H1 (cell line): ENCODE measurements at regions not wholly inside any gene's neighbourhood (a gene's known extent, or its start where the extent isn't known, plus 50 kb on each side); places are given as distances from the start of the nearest gene placed in this dataset.

Experiments
- NRF1 ChIP-seq: IDR thresholded peaks from 2 replicates; pipeline ENCODE4 v1.6.1; 2011; ENCODE audit warnings: mild to moderate bottlenecking, low read depth, low read length, improper control_type of control experiment
- TF ChIP-seq, protein P1 (sequence below): fragments of 300-600 bp; sonication (generic); IDR thresholded peaks from 2 replicates; pipeline ENCODE4 v1.7.1; 2012; ENCODE audit warnings: low read length, moderate library complexity, mild to moderate bottlenecking, inconsistent platforms; ENCODE audit not compliant: insufficient replicate concordance
- TF ChIP-seq, protein P2 (sequence below): IDR thresholded peaks from 2 replicates; pipeline ENCODE4 v1.6.1; 2011; ENCODE audit warnings: low read depth, mild to moderate bottlenecking, low read length; ENCODE audit not compliant: insufficient read depth

DNA sequence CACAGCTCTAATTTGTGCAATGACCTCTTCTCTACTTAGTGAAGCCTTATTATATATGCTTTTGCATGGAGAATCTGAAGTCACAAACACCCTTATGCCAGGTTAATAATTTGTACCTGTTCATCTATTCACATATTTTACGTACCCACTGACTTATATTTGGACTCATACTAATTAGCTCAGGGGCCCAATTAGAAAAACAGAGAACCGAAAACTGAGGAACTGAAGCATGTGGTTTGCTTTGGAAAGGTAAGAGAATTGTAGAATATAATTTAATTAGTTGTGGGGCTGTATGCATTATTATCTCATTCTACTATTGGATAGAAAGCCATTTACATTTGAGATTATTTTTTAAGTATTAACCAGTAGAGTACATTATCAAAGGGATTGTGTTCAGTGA, 805.9 kb upstream of the CITED2 start (continued):
- TF ChIP-seq, protein P1, sequence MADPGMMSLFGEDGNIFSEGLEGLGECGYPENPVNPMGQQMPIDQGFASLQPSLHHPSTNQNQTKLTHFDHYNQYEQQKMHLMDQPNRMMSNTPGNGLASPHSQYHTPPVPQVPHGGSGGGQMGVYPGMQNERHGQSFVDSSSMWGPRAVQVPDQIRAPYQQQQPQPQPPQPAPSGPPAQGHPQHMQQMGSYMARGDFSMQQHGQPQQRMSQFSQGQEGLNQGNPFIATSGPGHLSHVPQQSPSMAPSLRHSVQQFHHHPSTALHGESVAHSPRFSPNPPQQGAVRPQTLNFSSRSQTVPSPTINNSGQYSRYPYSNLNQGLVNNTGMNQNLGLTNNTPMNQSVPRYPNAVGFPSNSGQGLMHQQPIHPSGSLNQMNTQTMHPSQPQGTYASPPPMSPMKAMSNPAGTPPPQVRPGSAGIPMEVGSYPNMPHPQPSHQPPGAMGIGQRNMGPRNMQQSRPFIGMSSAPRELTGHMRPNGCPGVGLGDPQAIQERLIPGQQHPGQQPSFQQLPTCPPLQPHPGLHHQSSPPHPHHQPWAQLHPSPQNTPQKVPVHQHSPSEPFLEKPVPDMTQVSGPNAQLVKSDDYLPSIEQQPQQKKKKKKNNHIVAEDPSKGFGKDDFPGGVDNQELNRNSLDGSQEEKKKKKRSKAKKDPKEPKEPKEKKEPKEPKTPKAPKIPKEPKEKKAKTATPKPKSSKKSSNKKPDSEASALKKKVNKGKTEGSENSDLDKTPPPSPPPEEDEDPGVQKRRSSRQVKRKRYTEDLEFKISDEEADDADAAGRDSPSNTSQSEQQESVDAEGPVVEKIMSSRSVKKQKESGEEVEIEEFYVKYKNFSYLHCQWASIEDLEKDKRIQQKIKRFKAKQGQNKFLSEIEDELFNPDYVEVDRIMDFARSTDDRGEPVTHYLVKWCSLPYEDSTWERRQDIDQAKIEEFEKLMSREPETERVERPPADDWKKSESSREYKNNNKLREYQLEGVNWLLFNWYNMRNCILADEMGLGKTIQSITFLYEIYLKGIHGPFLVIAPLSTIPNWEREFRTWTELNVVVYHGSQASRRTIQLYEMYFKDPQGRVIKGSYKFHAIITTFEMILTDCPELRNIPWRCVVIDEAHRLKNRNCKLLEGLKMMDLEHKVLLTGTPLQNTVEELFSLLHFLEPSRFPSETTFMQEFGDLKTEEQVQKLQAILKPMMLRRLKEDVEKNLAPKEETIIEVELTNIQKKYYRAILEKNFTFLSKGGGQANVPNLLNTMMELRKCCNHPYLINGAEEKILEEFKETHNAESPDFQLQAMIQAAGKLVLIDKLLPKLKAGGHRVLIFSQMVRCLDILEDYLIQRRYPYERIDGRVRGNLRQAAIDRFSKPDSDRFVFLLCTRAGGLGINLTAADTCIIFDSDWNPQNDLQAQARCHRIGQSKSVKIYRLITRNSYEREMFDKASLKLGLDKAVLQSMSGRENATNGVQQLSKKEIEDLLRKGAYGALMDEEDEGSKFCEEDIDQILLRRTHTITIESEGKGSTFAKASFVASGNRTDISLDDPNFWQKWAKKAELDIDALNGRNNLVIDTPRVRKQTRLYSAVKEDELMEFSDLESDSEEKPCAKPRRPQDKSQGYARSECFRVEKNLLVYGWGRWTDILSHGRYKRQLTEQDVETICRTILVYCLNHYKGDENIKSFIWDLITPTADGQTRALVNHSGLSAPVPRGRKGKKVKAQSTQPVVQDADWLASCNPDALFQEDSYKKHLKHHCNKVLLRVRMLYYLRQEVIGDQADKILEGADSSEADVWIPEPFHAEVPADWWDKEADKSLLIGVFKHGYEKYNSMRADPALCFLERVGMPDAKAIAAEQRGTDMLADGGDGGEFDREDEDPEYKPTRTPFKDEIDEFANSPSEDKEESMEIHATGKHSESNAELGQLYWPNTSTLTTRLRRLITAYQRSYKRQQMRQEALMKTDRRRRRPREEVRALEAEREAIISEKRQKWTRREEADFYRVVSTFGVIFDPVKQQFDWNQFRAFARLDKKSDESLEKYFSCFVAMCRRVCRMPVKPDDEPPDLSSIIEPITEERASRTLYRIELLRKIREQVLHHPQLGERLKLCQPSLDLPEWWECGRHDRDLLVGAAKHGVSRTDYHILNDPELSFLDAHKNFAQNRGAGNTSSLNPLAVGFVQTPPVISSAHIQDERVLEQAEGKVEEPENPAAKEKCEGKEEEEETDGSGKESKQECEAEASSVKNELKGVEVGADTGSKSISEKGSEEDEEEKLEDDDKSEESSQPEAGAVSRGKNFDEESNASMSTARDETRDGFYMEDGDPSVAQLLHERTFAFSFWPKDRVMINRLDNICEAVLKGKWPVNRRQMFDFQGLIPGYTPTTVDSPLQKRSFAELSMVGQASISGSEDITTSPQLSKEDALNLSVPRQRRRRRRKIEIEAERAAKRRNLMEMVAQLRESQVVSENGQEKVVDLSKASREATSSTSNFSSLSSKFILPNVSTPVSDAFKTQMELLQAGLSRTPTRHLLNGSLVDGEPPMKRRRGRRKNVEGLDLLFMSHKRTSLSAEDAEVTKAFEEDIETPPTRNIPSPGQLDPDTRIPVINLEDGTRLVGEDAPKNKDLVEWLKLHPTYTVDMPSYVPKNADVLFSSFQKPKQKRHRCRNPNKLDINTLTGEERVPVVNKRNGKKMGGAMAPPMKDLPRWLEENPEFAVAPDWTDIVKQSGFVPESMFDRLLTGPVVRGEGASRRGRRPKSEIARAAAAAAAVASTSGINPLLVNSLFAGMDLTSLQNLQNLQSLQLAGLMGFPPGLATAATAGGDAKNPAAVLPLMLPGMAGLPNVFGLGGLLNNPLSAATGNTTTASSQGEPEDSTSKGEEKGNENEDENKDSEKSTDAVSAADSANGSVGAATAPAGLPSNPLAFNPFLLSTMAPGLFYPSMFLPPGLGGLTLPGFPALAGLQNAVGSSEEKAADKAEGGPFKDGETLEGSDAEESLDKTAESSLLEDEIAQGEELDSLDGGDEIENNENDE: no peak
- TF ChIP-seq, protein P2, sequence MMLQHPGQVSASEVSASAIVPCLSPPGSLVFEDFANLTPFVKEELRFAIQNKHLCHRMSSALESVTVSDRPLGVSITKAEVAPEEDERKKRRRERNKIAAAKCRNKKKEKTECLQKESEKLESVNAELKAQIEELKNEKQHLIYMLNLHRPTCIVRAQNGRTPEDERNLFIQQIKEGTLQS: no peak
- TF ChIP-seq NRF1: no peak
